ENCODE measurements at regions not wholly inside any gene's neighbourhood (a gene's known extent, or its start where the extent isn't known, plus 50 kb on each side); places are given as distances from the start of the nearest gene placed in this dataset.

GRCh38 chr4:86500527-86500926 is 93.6 kb upstream of the PTPN13 start (continued):
- TF ChIP-seq TEAD4 (IDR thresholded peaks at IDR 0.05; ENCODE audit: borderline replicate concordance, insufficient read depth) (no peak), RXRA (IDR thresholded peaks at IDR 0.05; ENCODE audit: borderline replicate concordance, low read depth) (no peak), ZBTB33 (IDR thresholded peaks at IDR 0.05; ENCODE audit: borderline replicate concordance, low read depth) (no peak), CTCF (IDR thresholded peaks at IDR 0.05) (no peak)

DNA sequence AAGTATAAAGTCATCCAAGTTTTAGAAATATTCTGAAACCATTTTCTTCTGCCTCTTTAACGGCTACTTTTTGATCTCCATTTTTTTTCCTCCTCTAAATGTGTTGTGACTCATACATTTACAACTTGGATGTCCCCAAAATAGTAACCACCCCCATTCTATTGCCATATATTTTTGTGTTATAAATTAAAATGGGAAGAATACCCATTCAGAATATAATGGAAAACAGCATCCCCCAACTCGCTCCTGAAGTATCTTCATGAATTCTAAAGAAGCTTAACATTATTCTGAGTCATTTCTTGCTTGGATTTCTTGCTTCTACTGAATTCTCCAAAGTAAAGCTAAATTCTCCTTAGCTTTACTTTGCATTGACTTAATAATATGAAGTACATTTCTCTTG is 92.0 kb upstream of the PTPN13 start:
- H3K9me3 ChIP-seq: no peaks in the 10 kb centered on the region
- H3K4me3 ChIP-seq (ENCODE audit: low read depth in 2 of 2, low read length in 1 of 2): no peak overlapping the region
- H3K27ac ChIP-seq (ENCODE audit: low read depth in 2 of 2, low read length in 1 of 2): no peak overlapping the region
- POLR2A ChIA-PET: no interaction called here
- H4K20me1 ChIP-seq (ENCODE audit: insufficient read depth): no peaks in the 10 kb centered on the region
- H3K4me2 ChIP-seq: no peak overlapping the region
- H3K36me3 ChIP-seq (replicated peaks in 1 of 2; ENCODE audit: control insufficient read depth in 1 of 2, insufficient read depth in 2 of 2, low read length in 1 of 2): no peaks in the 10 kb centered on the region
- H3K9me2 ChIP-seq: no peaks in the 10 kb centered on the region
- no peak for DNase-seq
- no peaks in the 10 kb centered on the region for H3K79me2 ChIP-seq (ENCODE audit: insufficient read depth)
- no peak overlapping the region for H3K9ac ChIP-seq
- no peak overlapping the region for H2AFZ ChIP-seq (ENCODE audit: low read depth)
- no peaks in the 10 kb centered on the region for H3K27me3 ChIP-seq (ENCODE audit: insufficient read depth)
- H3F3A ChIP-seq (replicated peaks; ENCODE audit: insufficient read depth): no peaks in the 10 kb centered on the region
- 81% methylated on average over 2 of the region's 2 CpGs for WGBS (ENCODE audit: low lambda C conversion rate)
- CTCF ChIA-PET: interaction anchor here (9.9 kb wide), 1 partner anchor 398 kb away, joined by 294 read pairs; the partner anchor contains the start of gene C4orf36
- peaks cover 3 to 12% of the 10 kb centered on the region in 2 experiments; a peak in 2 of 4 replicates for H3K4me1 ChIP-seq (ENCODE audit: control insufficient read depth in 1 of 2, insufficient read depth in 2 of 2, low read depth in 1 of 2, low read length in 1 of 2)
- no peak for TF ChIP-seq ZBTB33 (IDR thresholded peaks at IDR 0.05; ENCODE audit: borderline replicate concordance, low read depth)
- no peak for TF ChIP-seq CHD2 (IDR thresholded peaks at IDR 0.05; ENCODE audit: low read length, partially characterized antibody)
- TF ChIP-seq, protein P1, sequence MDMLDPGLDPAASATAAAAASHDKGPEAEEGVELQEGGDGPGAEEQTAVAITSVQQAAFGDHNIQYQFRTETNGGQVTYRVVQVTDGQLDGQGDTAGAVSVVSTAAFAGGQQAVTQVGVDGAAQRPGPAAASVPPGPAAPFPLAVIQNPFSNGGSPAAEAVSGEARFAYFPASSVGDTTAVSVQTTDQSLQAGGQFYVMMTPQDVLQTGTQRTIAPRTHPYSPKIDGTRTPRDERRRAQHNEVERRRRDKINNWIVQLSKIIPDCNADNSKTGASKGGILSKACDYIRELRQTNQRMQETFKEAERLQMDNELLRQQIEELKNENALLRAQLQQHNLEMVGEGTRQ (IDR thresholded peaks at IDR 0.05; ENCODE audit: borderline replicate concordance, low read depth, low read length): no peak
- TF ChIP-seq FOXJ3 (CRISPR knock-in tag; IDR thresholded peaks at IDR 0.05): no peak
- no peak for TF ChIP-seq MEF2A (IDR thresholded peaks at IDR 0.05; ENCODE audit: borderline replicate concordance, low read depth)
- TF ChIP-seq TEAD4 (IDR thresholded peaks at IDR 0.05; ENCODE audit: borderline replicate concordance, insufficient read depth): no peak
- TF ChIP-seq EP300 (IDR thresholded peaks at IDR 0.05; ENCODE audit: borderline replicate concordance in 1 of 2, low read depth in 1 of 2, low read length in 1 of 2): no peak
- no peak for TF ChIP-seq TCF12 (IDR thresholded peaks at IDR 0.05)
- TF ChIP-seq MAX (IDR thresholded peaks at IDR 0.05; ENCODE audit: low read depth): no peak
- TF ChIP-seq NRF1 (IDR thresholded peaks at IDR 0.05; ENCODE audit: low read depth, low read length): no peak
- TF ChIP-seq REST (IDR thresholded peaks at IDR 0.05; ENCODE audit: low read depth, low read length): no peak
- no peak for TF ChIP-seq JUND (IDR thresholded peaks at IDR 0.05)
- no peak for TF ChIP-seq PBX3 (IDR thresholded peaks at IDR 0.05)

Data from SK-N-SH (cell line).